A673 (cell line): ENCODE measurements at regions not wholly inside any gene's neighbourhood (a gene's known extent, or its start where the extent isn't known, plus 50 kb on each side); places are given as distances from the start of the nearest gene placed in this dataset.

Experiments
- CTCF ChIP-seq: fragments of 300-800, 200-600 bp; sonication (generic); conservative IDR thresholded peaks from 2 replicates; pipeline ENCODE4 v1.5.1; 2017; ENCODE audit warnings: low read depth, mild to moderate bottlenecking, antibody characterized with exemption, low read length, moderate library complexity, mixed read lengths
- EZH2 ChIP-seq: fragments of 200-600 bp; sonication (generic); IDR thresholded peaks from 2 replicates; pipeline ENCODE4 v1.6.1; 2017; ENCODE audit warnings: borderline replicate concordance, low read depth, mild to moderate bottlenecking, mixed read lengths, antibody characterized with exemption, low read length; ENCODE audit not compliant: poor library complexity, severe bottlenecking

- TF ChIP-seq CTCF (no peak), EZH2 (no peak)
These were observed 393.0 kb downstream of the FGF10 start for GRCh38 chr5:43996221-43996620.
